AG04449 (cell line): ENCODE measurements at regions not wholly inside any gene's neighbourhood (a gene's known extent, or its start where the extent isn't known, plus 50 kb on each side); places are given as distances from the start of the nearest gene placed in this dataset.

Experiments used
- CTCF ChIA-PET: fragments of 350-600 bp; formaldehyde crosslinking; extraction: SDS; loops from one replicate; lab custom pipeline; 2021; ENCODE audit warnings: antibody characterized with exemption; lab: Yijun Ruan, JAX
- POLR2A ChIA-PET: fragments of 400-600, 350-600 bp; formaldehyde crosslinking; extraction: SDS; loops from one replicate; lab custom pipeline; 2020; ENCODE audit warnings: antibody characterized with exemption, inconsistent platforms; lab: Yijun Ruan, JAX
- DNase-seq: peaks from one replicate; pipeline ENCODE4 v3.0.0-alpha.2; 2010; ENCODE audit warnings: low read depth, low spot score
- H3K4me3 ChIP-seq: 2 replicates; pipeline ENCODE4 v1.5.1; 2011; ENCODE audit warnings: low read depth, mild to moderate bottlenecking, control low read depth, low read length
- CTCF ChIP-seq: IDR thresholded peaks from one replicate; pipeline ENCODE4 v1.5.1; 2011; ENCODE audit warnings: mild to moderate bottlenecking, moderate library complexity, low read length, control low read depth, inconsistent platforms; ENCODE audit not compliant: insufficient read depth; ENCODE audit errors: missing control alignments

GRCh38 chr1:115547696-115548095 is 94.1 kb upstream of the VANGL1 start:
- DNase-seq = no peak
- POLR2A ChIA-PET = no interaction called here

GRCh38 chr1:115546846-115547245 is 94.9 kb upstream of the VANGL1 start:
- POLR2A ChIA-PET = no interaction called here
- no peak for TF ChIP-seq CTCF
- no peak overlapping the region for H3K4me3 ChIP-seq
- no peak for DNase-seq
- CTCF ChIA-PET = interaction anchor here (0.8 to 3.2 kb wide), 6 partner anchors 47 to 404 kb away, joined by 4 to 15 read pairs (median 4); no protein-coding TSS in a partner anchor

More at GRCh38 chr1:115547696-115548095, 94.1 kb upstream of the VANGL1 start:
- CTCF ChIA-PET = interaction anchor here (0.8 to 3.2 kb wide), 5 partner anchors 11 to 159 kb away, joined by 4 to 15 read pairs (median 4); no protein-coding TSS in a partner anchor
- no peak overlapping the region for H3K4me3 ChIP-seq
- no peak for TF ChIP-seq CTCF

- TF ChIP-seq CTCF = peak; percentile 87
- CTCF ChIA-PET = interaction anchor here (1.0 to 3.2 kb wide), 7 partner anchors 11 to 409 kb away, joined by 3 to 15 read pairs (median 4); no protein-coding TSS in a partner anchor
- POLR2A ChIA-PET = interaction anchor here (0.6 to 1.1 kb wide), 2 partner anchors 16 to 53 kb away, joined by 3 to 4 read pairs; no protein-coding TSS in a partner anchor
- DNase-seq = peak; percentile 92
- H3K4me3 ChIP-seq = peak overlapping the region; percentile 27
Observed at GRCh38 chr1:115545791-115546733, 95.7 kb upstream of the VANGL1 start.

GRCh38 chr1:115545096-115545720 is 96.6 kb upstream of the VANGL1 start:
- POLR2A ChIA-PET = interaction anchor here (0.6 to 1.1 kb wide), 2 partner anchors 15 to 52 kb away, joined by 3 to 4 read pairs; no protein-coding TSS in a partner anchor
- DNase-seq = no peak
- TF ChIP-seq CTCF = no peak
- CTCF ChIA-PET = interaction anchor here (0.8 to 1.3 kb wide), 7 partner anchors 10 to 408 kb away, joined by 3 to 8 read pairs (median 3); no protein-coding TSS in a partner anchor
- no peak overlapping the region for H3K4me3 ChIP-seq

- no peak for TF ChIP-seq CTCF
- POLR2A ChIA-PET = no interaction called here
- CTCF ChIA-PET = interaction anchor here (0.8 to 1.2 kb wide), 2 partner anchors 9 to 73 kb away, joined by 3 read pairs; no protein-coding TSS in a partner anchor
- no peak overlapping the region for H3K4me3 ChIP-seq
- no peak for DNase-seq
Observed at GRCh38 chr1:115544131-115544530, 97.6 kb upstream of the VANGL1 start.

GRCh38 chr1:115543247-115543646 is 98.5 kb upstream of the VANGL1 start:
- no peak overlapping the region for H3K4me3 ChIP-seq
- DNase-seq = no peak
- no peak for TF ChIP-seq CTCF
- ChIA-PET POLR2A (no interaction called here), CTCF (interaction anchor here (1.0 to 1.7 kb wide), 5 partner anchors 9 to 409 kb away, joined by 3 to 6 read pairs (median 3); no protein-coding TSS in a partner anchor)
